ENCODE measurements at regions not wholly inside any gene's neighbourhood (a gene's known extent, or its start where the extent isn't known, plus 50 kb on each side); places are given as distances from the start of the nearest gene placed in this dataset.

DNA sequence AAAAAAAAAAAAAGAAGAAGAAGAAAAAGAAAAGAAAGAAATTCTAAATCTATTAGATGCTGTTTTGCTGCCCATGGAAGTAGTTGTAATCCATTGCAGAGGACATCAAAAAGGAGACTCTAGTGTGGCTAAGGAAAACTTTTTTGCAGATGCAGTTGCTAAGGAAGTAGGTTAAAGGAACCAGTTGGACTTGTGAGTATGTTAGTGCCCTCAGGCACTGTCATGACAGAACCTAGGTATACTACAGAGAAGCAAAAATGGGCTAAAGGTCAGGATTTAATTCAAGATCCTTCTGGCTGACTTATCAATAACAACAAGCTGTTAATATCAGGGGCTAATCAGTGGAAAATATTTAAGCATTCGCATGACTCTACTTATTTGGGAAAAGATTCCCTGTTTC lies 1571.6 kb upstream of the FLRT2 start:
- Mint-ChIP-seq H3K9me3 (no peaks in the 10 kb centered on the region), H3K4me1 (peaks cover 17% of the 10 kb centered on the region), H3K27me3 (ENCODE audit: insufficient read depth, low read depth, poor library complexity) (peaks cover 9% of the 10 kb centered on the region), H3K36me3 (ENCODE audit: low read depth) (no peaks in the 10 kb centered on the region), H3K27ac (no peak overlapping the region), H3K4me3 (no peak overlapping the region)
- TF ChIP-seq CREB1 (CRISPR knock-in tag; IDR thresholded peaks at IDR 0.05; ENCODE audit: low read depth) (no peak), EZH2 (IDR thresholded peaks at IDR 0.05; ENCODE audit: low read depth, unreplicated experiment) (no peak)
- TF ChIP-seq, protein P1, sequence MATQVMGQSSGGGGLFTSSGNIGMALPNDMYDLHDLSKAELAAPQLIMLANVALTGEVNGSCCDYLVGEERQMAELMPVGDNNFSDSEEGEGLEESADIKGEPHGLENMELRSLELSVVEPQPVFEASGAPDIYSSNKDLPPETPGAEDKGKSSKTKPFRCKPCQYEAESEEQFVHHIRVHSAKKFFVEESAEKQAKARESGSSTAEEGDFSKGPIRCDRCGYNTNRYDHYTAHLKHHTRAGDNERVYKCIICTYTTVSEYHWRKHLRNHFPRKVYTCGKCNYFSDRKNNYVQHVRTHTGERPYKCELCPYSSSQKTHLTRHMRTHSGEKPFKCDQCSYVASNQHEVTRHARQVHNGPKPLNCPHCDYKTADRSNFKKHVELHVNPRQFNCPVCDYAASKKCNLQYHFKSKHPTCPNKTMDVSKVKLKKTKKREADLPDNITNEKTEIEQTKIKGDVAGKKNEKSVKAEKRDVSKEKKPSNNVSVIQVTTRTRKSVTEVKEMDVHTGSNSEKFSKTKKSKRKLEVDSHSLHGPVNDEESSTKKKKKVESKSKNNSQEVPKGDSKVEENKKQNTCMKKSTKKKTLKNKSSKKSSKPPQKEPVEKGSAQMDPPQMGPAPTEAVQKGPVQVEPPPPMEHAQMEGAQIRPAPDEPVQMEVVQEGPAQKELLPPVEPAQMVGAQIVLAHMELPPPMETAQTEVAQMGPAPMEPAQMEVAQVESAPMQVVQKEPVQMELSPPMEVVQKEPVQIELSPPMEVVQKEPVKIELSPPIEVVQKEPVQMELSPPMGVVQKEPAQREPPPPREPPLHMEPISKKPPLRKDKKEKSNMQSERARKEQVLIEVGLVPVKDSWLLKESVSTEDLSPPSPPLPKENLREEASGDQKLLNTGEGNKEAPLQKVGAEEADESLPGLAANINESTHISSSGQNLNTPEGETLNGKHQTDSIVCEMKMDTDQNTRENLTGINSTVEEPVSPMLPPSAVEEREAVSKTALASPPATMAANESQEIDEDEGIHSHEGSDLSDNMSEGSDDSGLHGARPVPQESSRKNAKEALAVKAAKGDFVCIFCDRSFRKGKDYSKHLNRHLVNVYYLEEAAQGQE (IDR thresholded peaks at IDR 0.05; ENCODE audit: unreplicated experiment), result no peak
- no peak overlapping the region for H3K27ac ChIP-seq (ENCODE audit: low read depth)
- H3K9me2 ChIP-seq (ENCODE audit: insufficient read depth), result peaks cover 5% of the 10 kb centered on the region; the same call in 1 of the 2 replicates
- H4K20me1 ChIP-seq (replicated peaks; ENCODE audit: insufficient read depth), result no peaks in the 10 kb centered on the region
- no peaks in the 10 kb centered on the region for H3K36me3 ChIP-seq (ENCODE audit: insufficient read depth)
- ATAC-seq (no peak), DNase-seq (ENCODE audit: low spot score) (no peak)
- peaks cover 5% of the 10 kb centered on the region; the same call in 1 of the 2 replicates for H3K27me3 ChIP-seq (ENCODE audit: insufficient read depth)
- no peaks in the 10 kb centered on the region for H3F3A ChIP-seq (replicated peaks; ENCODE audit: low read depth)
- H2AFZ ChIP-seq, result no peak overlapping the region
- peaks cover 12% of the 10 kb centered on the region for H3K4me1 ChIP-seq (ENCODE audit: insufficient read depth)
- H3K4me2 ChIP-seq, result no peak overlapping the region
- no peaks in the 10 kb centered on the region for H3K79me2 ChIP-seq (replicated peaks; ENCODE audit: insufficient read depth)
- no peak overlapping the region for H3K4me3 ChIP-seq

DNA sequence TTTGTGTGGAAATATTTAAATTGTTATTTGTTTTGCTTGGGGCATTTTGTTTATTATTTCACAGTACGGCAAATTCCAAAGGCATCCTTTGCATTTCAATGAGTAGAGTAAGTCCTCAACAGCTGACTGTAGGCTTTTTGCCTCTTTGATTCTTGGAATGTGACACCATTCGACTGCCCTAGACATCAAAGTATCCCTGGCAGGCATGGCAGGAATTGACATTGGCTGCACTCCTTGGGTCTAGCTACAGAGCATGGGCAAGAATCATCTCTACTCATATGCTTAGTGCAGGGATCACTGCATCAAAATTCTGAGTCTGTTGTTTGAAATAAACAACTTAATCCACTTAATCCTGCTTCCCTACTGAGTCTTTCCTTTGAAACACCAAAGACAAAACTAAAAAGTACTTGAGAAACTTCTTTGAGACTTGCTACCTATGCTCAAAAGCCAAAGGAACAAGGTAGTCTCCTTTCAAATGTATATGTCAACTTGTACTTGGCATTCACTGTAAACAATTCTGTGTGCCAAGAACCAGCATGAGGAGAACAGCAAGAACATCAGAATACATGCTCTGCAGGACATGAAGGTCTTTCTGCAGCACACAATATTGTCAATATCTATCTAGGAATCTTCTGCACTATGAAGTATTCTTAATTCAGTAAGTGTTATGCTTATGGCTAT lies 1569.0 kb upstream of the FLRT2 start:
- H3K4me3 ChIP-seq, result no peak overlapping the region
- TF ChIP-seq, protein P2, sequence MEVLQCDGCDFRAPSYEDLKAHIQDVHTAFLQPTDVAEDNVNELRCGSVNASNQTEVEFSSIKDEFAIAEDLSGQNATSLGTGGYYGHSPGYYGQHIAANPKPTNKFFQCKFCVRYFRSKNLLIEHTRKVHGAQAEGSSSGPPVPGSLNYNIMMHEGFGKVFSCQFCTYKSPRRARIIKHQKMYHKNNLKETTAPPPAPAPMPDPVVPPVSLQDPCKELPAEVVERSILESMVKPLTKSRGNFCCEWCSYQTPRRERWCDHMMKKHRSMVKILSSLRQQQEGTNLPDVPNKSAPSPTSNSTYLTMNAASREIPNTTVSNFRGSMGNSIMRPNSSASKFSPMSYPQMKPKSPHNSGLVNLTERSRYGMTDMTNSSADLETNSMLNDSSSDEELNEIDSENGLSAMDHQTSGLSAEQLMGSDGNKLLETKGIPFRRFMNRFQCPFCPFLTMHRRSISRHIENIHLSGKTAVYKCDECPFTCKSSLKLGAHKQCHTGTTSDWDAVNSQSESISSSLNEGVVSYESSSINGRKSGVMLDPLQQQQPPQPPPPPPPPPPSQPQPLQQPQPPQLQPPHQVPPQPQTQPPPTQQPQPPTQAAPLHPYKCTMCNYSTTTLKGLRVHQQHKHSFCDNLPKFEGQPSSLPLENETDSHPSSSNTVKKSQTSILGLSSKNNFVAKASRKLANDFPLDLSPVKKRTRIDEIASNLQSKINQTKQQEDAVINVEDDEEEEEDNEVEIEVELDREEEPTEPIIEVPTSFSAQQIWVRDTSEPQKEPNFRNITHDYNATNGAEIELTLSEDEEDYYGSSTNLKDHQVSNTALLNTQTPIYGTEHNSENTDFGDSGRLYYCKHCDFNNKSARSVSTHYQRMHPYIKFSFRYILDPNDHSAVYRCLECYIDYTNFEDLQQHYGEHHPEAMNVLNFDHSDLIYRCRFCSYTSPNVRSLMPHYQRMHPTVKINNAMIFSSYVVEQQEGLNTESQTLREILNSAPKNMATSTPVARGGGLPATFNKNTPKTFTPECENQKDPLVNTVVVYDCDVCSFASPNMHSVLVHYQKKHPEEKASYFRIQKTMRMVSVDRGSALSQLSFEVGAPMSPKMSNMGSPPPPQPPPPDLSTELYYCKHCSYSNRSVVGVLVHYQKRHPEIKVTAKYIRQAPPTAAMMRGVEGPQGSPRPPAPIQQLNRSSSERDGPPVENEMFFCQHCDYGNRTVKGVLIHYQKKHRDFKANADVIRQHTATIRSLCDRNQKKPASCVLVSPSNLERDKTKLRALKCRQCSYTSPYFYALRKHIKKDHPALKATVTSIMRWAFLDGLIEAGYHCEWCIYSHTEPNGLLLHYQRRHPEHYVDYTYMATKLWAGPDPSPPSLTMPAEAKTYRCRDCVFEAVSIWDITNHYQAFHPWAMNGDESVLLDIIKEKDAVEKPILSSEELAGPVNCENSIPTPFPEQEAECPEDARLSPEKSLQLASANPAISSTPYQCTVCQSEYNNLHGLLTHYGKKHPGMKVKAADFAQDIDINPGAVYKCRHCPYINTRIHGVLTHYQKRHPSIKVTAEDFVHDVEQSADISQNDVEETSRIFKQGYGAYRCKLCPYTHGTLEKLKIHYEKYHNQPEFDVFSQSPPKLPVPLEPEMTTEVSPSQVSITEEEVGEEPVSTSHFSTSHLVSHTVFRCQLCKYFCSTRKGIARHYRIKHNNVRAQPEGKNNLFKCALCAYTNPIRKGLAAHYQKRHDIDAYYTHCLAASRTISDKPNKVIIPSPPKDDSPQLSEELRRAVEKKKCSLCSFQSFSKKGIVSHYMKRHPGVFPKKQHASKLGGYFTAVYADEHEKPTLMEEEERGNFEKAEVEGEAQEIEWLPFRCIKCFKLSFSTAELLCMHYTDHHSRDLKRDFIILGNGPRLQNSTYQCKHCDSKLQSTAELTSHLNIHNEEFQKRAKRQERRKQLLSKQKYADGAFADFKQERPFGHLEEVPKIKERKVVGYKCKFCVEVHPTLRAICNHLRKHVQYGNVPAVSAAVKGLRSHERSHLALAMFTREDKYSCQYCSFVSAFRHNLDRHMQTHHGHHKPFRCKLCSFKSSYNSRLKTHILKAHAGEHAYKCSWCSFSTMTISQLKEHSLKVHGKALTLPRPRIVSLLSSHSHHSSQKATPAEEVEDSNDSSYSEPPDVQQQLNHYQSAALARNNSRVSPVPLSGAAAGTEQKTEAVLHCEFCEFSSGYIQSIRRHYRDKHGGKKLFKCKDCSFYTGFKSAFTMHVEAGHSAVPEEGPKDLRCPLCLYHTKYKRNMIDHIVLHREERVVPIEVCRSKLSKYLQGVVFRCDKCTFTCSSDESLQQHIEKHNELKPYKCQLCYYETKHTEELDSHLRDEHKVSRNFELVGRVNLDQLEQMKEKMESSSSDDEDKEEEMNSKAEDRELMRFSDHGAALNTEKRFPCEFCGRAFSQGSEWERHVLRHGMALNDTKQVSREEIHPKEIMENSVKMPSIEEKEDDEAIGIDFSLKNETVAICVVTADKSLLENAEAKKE (CRISPR knock-in tag; IDR thresholded peaks at IDR 0.05), result peak; percentile 51; the same call in 1 of the 2 replicates
- TF ChIP-seq CREB1 (CRISPR knock-in tag; IDR thresholded peaks at IDR 0.05; ENCODE audit: low read depth) (no peak), POLR2AphosphoS5 (IDR thresholded peaks at IDR 0.05; ENCODE audit: low read depth) (no peak)
- TF ChIP-seq, protein P3, sequence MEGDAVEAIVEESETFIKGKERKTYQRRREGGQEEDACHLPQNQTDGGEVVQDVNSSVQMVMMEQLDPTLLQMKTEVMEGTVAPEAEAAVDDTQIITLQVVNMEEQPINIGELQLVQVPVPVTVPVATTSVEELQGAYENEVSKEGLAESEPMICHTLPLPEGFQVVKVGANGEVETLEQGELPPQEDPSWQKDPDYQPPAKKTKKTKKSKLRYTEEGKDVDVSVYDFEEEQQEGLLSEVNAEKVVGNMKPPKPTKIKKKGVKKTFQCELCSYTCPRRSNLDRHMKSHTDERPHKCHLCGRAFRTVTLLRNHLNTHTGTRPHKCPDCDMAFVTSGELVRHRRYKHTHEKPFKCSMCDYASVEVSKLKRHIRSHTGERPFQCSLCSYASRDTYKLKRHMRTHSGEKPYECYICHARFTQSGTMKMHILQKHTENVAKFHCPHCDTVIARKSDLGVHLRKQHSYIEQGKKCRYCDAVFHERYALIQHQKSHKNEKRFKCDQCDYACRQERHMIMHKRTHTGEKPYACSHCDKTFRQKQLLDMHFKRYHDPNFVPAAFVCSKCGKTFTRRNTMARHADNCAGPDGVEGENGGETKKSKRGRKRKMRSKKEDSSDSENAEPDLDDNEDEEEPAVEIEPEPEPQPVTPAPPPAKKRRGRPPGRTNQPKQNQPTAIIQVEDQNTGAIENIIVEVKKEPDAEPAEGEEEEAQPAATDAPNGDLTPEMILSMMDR (conservative IDR thresholded peaks at IDR 0.05; ENCODE audit: low read depth in 2 of 2), result no peak
- Mint-ChIP-seq H3K4me3 (no peak overlapping the region), H3K27me3 (ENCODE audit: insufficient read depth, low read depth, poor library complexity) (peaks cover 8% of the 10 kb centered on the region), H3K4me1 (peaks cover 17% of the 10 kb centered on the region), H3K36me3 (ENCODE audit: low read depth) (no peaks in the 10 kb centered on the region; the same call in 2 of the 3 replicates), H3K27ac (no peak overlapping the region), H3K9me3 (no peaks in the 10 kb centered on the region; the same call in 2 of the 3 replicates)
- H3K4me2 ChIP-seq, result 0 out of 2 replicates have a peak overlapping the region, but pooled peaks have one; percentile 0
- H3K9me2 ChIP-seq (ENCODE audit: insufficient read depth), result peaks cover 5% of the 10 kb centered on the region; the same call in 1 of the 2 replicates
- no peaks in the 10 kb centered on the region for H3K36me3 ChIP-seq (ENCODE audit: insufficient read depth)
- H2AFZ ChIP-seq, result no peak overlapping the region
- ATAC-seq (peak; percentile 97), DNase-seq (ENCODE audit: low spot score) (peak; percentile 66)
- no peaks in the 10 kb centered on the region for H4K20me1 ChIP-seq (replicated peaks; ENCODE audit: insufficient read depth)
- no peaks in the 10 kb centered on the region for H3F3A ChIP-seq (replicated peaks; ENCODE audit: low read depth)
- no peaks in the 10 kb centered on the region for H3K79me2 ChIP-seq (replicated peaks; ENCODE audit: insufficient read depth)
- H3K27ac ChIP-seq (ENCODE audit: low read depth), result no peak overlapping the region
- no peaks in the 10 kb centered on the region; the same call in 1 of the 2 replicates for H3K27me3 ChIP-seq (ENCODE audit: insufficient read depth)
- H3K4me1 ChIP-seq (ENCODE audit: insufficient read depth), result peaks cover 12% of the 10 kb centered on the region

All from GM23338 (cell line).